ENCODE measurements at regions not wholly inside any gene's neighbourhood (a gene's known extent, or its start where the extent isn't known, plus 50 kb on each side); places are given as distances from the start of the nearest gene placed in this dataset.
"Not testable (repeated sequence)": the region's sequence is repeated elsewhere in the genome, so short reads cannot be mapped to it uniquely, and the experiment has no call there.

GRCh38 chr11:93608364-93608763, 53.1 kb upstream of the CEP295 start:
- intact Hi-C loops (cut with micrococcal nuclease) = no loop called here
- Histone ChIP-seq H3K27me3 (ENCODE audit: control insufficient read depth in 2 of 2, insufficient read depth in 2 of 2, low read length in 2 of 2) (no peaks in the 10 kb centered on the region), H3K4me1 (ENCODE audit: control insufficient read depth in 2 of 2, insufficient read depth in 2 of 2, low read length in 2 of 2) (no peaks in the 10 kb centered on the region), H3K4me3 (ENCODE audit: low read length) (no peak overlapping the region), H3K9me3 (ENCODE audit: control insufficient read depth in 2 of 3, low read length in 3 of 3) (no peaks in the 10 kb centered on the region), H3K27ac (ENCODE audit: low read depth, low read length) (no peak overlapping the region), H3K36me3 (ENCODE audit: control insufficient read depth in 2 of 3, insufficient read depth in 3 of 3, low read length in 3 of 3) (no peaks in the 10 kb centered on the region)
- Mint-ChIP-seq H3K4me3 (no peak overlapping the region), H3K27me3 (peaks cover 0 to 4% (median 2%) of the 10 kb centered on the region in 5 donors), H3K36me3 (no peaks in the 10 kb centered on the region), H3K27ac (no peak overlapping the region), H3K9me3 (peaks cover 0 to under 1% (median 0%) of the 10 kb centered on the region in 11 donors), H3K4me1 (peaks cover 0 to 3% (median 0%) of the 10 kb centered on the region in 7 donors)
- no peak for DNase-seq
- POLR2A ChIA-PET = no interaction called here
- CTCF ChIA-PET = no interaction called here
- ATAC-seq = peak; percentile 74

DNA sequence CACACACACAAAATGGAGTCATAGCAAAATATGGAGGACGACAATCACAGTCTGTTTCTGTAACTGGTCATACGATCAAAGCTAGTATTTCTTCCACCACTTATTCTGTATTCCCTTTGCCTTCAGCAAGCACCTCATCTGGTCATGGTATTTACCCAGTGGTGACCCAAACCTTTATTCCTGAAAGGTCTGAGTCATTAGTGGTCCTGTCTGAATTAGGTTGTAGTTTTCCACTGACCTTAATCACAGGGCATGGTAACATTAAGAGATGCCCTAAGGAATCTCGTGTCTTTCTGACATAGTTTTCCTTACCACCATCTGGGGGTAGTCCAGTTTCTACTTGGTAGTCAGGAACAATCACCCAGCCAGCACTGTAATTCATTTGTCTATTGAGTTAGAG, 54.8 kb upstream of the CEP295 start:
- Mint-ChIP-seq H3K36me3 (no peaks in the 10 kb centered on the region), H3K27ac (no peak overlapping the region), H3K4me1 (peaks cover 0 to 3% (median 0%) of the 10 kb centered on the region in 7 donors), H3K4me3 (no peak overlapping the region), H3K27me3 (peaks cover 0 to 9% (median 4%) of the 10 kb centered on the region in 5 donors), H3K9me3 (peaks cover 0 to 3% (median 0%) of the 10 kb centered on the region in 11 donors)
- H3K4me3 ChIP-seq (ENCODE audit: low read length) = no peak overlapping the region
- no peak overlapping the region for H3K27ac ChIP-seq (ENCODE audit: low read depth, low read length)
- CTCF ChIA-PET = no interaction called here
- H3K36me3 ChIP-seq (ENCODE audit: control insufficient read depth in 2 of 3, insufficient read depth in 3 of 3, low read length in 3 of 3) = no peaks in the 10 kb centered on the region
- H3K9me3 ChIP-seq (ENCODE audit: control insufficient read depth in 2 of 3, low read length in 3 of 3) = no peaks in the 10 kb centered on the region
- intact Hi-C loops (cut with micrococcal nuclease) = no loop called here
- ATAC-seq (no peak), DNase-seq (no peak)
- H3K4me1 ChIP-seq (ENCODE audit: control insufficient read depth in 2 of 2, insufficient read depth in 2 of 2, low read length in 2 of 2) = no peaks in the 10 kb centered on the region
- POLR2A ChIA-PET = no interaction called here
- H3K27me3 ChIP-seq (ENCODE audit: control insufficient read depth in 2 of 2, insufficient read depth in 2 of 2, low read length in 2 of 2) = no peaks in the 10 kb centered on the region

DNA sequence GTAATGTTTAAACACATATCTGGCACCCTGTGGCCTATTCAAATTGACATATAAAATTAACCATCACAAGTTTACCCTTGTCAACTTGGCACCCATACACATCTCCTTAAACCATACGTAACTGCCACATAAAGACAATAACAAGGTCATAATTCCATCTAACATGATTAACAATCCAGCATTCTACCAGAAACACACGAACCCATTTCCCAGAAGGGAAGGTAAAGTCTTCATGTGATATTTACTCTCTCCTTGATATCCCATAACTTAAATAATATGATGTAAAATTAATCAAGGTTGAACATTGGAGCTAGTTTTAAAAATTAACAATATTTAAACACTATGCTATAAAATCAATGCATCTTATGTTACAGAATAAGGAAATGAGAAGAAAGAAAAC, 55.2 kb upstream of the CEP295 start:
- intact Hi-C loops (cut with micrococcal nuclease) = no loop called here
- H3K27ac Mint-ChIP-seq = no peak overlapping the region
- no peak for ATAC-seq
- ChIA-PET POLR2A (no interaction called here), CTCF (no interaction called here)
- peaks cover 0 to 3% (median 0%) of the 10 kb centered on the region in 11 donors for H3K9me3 Mint-ChIP-seq
- DNase-seq = no peak
- Histone ChIP-seq H3K4me1 (ENCODE audit: control insufficient read depth in 2 of 2, insufficient read depth in 2 of 2, low read length in 2 of 2) (no peaks in the 10 kb centered on the region), H3K36me3 (ENCODE audit: control insufficient read depth in 2 of 3, insufficient read depth in 3 of 3, low read length in 3 of 3) (no peaks in the 10 kb centered on the region), H3K27me3 (ENCODE audit: control insufficient read depth in 2 of 2, insufficient read depth in 2 of 2, low read length in 2 of 2) (no peaks in the 10 kb centered on the region), H3K9me3 (ENCODE audit: control insufficient read depth in 2 of 3, low read length in 3 of 3) (no peaks in the 10 kb centered on the region), H3K4me3 (ENCODE audit: low read length) (no peak overlapping the region), H3K27ac (ENCODE audit: low read depth, low read length) (no peak overlapping the region)
- H3K4me3 Mint-ChIP-seq = no peak overlapping the region
- H3K4me1 Mint-ChIP-seq = peaks cover 0 to 3% (median 0%) of the 10 kb centered on the region in 7 donors
- no peaks in the 10 kb centered on the region for H3K36me3 Mint-ChIP-seq
- peaks cover 0 to 9% (median 4%) of the 10 kb centered on the region in 5 donors for H3K27me3 Mint-ChIP-seq

DNA sequence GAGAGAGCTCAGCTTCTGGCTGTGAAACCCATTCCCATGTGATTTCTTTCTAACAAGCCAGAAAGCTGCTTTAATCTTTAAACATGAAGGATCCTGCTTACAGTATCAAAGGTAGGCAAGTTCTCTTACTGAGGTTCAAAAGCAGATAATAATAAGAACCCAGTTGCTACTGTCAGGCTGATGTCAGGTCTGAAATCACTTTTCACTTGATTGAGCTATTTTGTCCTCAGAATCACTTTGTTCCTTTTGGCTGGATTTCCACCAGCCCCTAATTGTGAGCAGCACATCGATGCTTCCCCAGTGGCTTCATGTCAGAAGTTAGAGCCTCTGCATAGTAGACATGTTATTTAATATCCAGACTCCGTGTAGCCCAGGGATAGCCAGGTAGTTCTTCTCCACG, 55.8 kb upstream of the CEP295 start:
- no peak overlapping the region for H3K4me3 Mint-ChIP-seq
- H3K9me3 Mint-ChIP-seq = peaks cover 0 to 3% (median 0%) of the 10 kb centered on the region in 11 donors
- Histone ChIP-seq H3K4me1 (ENCODE audit: control insufficient read depth in 2 of 2, insufficient read depth in 2 of 2, low read length in 2 of 2) (no peaks in the 10 kb centered on the region), H3K4me3 (ENCODE audit: low read length) (no peak overlapping the region), H3K27ac (ENCODE audit: low read depth, low read length) (no peak overlapping the region), H3K9me3 (ENCODE audit: control insufficient read depth in 2 of 3, low read length in 3 of 3) (no peaks in the 10 kb centered on the region), H3K27me3 (ENCODE audit: control insufficient read depth in 2 of 2, insufficient read depth in 2 of 2, low read length in 2 of 2) (no peaks in the 10 kb centered on the region), H3K36me3 (ENCODE audit: control insufficient read depth in 2 of 3, insufficient read depth in 3 of 3, low read length in 3 of 3) (no peaks in the 10 kb centered on the region)
- intact Hi-C loops (cut with micrococcal nuclease) = no loop called here
- CTCF ChIA-PET = no interaction called here
- H3K36me3 Mint-ChIP-seq = no peaks in the 10 kb centered on the region
- no peak overlapping the region for H3K27ac Mint-ChIP-seq
- ATAC-seq (no peak), DNase-seq (no peak)
- peaks cover 0 to 3% (median 0%) of the 10 kb centered on the region in 7 donors for H3K4me1 Mint-ChIP-seq
- POLR2A ChIA-PET = no interaction called here
- H3K27me3 Mint-ChIP-seq = peaks cover 0 to 9% (median 5%) of the 10 kb centered on the region in 5 donors

GRCh38 chr11:93604008-93604660, 57.3 kb upstream of the CEP295 start:
- Mint-ChIP-seq H3K36me3 (no peaks in the 10 kb centered on the region), H3K4me1 (peaks cover 0 to 3% (median 0%) of the 10 kb centered on the region in 7 donors), H3K27me3 (peaks cover 0 to 13% (median 8%) of the 10 kb centered on the region in 5 donors), H3K4me3 (no peak overlapping the region), H3K27ac (no peak overlapping the region), H3K9me3 (peaks cover 0 to 3% (median 0%) of the 10 kb centered on the region in 11 donors)
- H3K27me3 ChIP-seq (ENCODE audit: control insufficient read depth in 2 of 2, insufficient read depth in 2 of 2, low read length in 2 of 2) = no peaks in the 10 kb centered on the region
- no peak overlapping the region for H3K4me3 ChIP-seq (ENCODE audit: low read length)
- ATAC-seq = peak; percentile 48
- POLR2A ChIA-PET = interaction anchor here (0.6 kb wide), 1 partner anchor 9 kb away, joined by 3 read pairs; no protein-coding TSS in a partner anchor
- intact Hi-C loops (cut with micrococcal nuclease) = no loop called here
- H3K9me3 ChIP-seq (ENCODE audit: control insufficient read depth in 2 of 3, low read length in 3 of 3) = no peaks in the 10 kb centered on the region
- CTCF ChIA-PET = no interaction called here
- no peaks in the 10 kb centered on the region for H3K4me1 ChIP-seq (ENCODE audit: control insufficient read depth in 2 of 2, insufficient read depth in 2 of 2, low read length in 2 of 2)
- no peak overlapping the region for H3K27ac ChIP-seq (ENCODE audit: low read depth, low read length)
- H3K36me3 ChIP-seq (ENCODE audit: control insufficient read depth in 2 of 3, insufficient read depth in 3 of 3, low read length in 3 of 3) = no peaks in the 10 kb centered on the region
- DNase-seq = no peak

DNA sequence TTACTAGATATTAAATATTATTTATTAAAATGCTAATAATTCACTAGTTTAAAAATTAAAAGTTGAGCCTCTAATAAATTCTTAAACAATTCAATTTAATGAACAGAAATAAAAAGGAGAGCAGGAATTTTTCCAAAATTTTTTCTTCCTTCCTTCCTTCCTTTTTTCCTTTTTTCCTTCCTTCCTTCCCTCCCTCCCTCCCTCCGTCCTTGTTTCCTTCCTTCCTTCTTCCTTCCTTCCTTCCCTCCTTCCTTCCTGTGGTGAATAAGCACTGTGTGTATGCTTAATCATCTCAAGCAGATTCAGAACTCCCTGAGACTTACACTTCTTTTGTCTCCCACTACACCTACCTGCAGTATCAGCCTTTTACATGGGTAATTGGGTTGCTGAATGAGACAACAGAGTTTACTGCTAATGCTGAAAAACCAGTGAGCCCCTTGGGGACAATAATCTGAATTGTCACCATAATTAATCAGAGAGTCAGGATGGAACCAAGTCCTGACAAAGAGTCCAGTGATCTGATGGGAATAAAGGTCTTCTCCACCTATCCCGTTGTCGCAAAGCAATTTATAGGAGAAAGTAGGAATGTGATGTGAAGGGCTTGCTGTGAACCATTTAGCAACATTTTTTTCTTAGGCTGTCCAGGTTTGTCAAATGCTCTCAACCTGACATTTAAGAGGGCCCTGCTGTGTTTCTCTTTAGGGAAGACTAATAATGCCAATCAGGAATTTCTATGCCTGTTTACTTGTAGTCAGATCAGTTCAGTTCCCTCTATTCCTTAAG, 58.1 kb upstream of the CEP295 start:
- H3K36me3 ChIP-seq (ENCODE audit: control insufficient read depth in 2 of 3, insufficient read depth in 3 of 3, low read length in 3 of 3) = no peaks in the 10 kb centered on the region
- no peak for ATAC-seq
- H3K27ac ChIP-seq (ENCODE audit: low read depth, low read length) = no peak overlapping the region
- no peaks in the 10 kb centered on the region for H3K4me1 ChIP-seq (ENCODE audit: control insufficient read depth in 2 of 2, insufficient read depth in 2 of 2, low read length in 2 of 2)
- Mint-ChIP-seq H3K27ac (no peak overlapping the region), H3K36me3 (no peaks in the 10 kb centered on the region), H3K27me3 (peaks cover 0 to 15% (median 8%) of the 10 kb centered on the region in 5 donors), H3K4me3 (no peak overlapping the region), H3K4me1 (peaks cover 0 to 3% (median 0%) of the 10 kb centered on the region in 7 donors), H3K9me3 (peaks cover 0 to 3% (median 0%) of the 10 kb centered on the region in 11 donors)
- H3K27me3 ChIP-seq (ENCODE audit: control insufficient read depth in 2 of 2, insufficient read depth in 2 of 2, low read length in 2 of 2) = no peaks in the 10 kb centered on the region
- H3K4me3 ChIP-seq (ENCODE audit: low read length) = no peak overlapping the region
- intact Hi-C loops (cut with micrococcal nuclease) = no loop called here
- no peak for DNase-seq
- H3K9me3 ChIP-seq (ENCODE audit: control insufficient read depth in 2 of 3, low read length in 3 of 3) = no peaks in the 10 kb centered on the region
- POLR2A ChIA-PET = no interaction called here
- CTCF ChIA-PET = no interaction called here

DNA sequence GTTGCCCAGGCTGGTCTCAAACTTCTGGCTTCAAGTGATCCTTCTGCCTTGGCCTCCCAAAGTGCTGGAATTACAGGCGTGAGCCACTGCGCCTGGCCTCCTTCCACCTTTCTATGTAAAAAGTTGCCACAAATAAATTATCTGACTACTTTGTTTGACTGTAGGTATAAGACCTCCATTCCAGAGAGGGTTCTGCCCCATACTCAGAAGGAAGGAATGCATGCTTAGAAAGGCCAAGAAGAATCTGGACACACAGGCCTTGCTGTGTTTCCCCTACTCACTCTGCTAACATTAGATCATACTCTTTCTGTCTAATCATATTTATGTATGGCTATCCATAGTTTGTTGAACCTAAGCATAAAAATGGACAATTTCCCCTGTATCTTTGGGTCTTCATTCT, 53.0 kb upstream of the SMCO4 start:
- intact Hi-C loops (cut with micrococcal nuclease); ATAC-seq; POLR2A ChIA-PET: not testable (repeated sequence)

More for the DNA sequence above, 53.0 kb upstream of the SMCO4 start:
- H3K27ac ChIP-seq (ENCODE audit: low read depth, low read length); CTCF ChIA-PET; H3K27me3 ChIP-seq (ENCODE audit: control insufficient read depth in 2 of 2, insufficient read depth in 2 of 2, low read length in 2 of 2); H3K9me3 ChIP-seq (ENCODE audit: control insufficient read depth in 2 of 3, low read length in 3 of 3); H3K4me1 Mint-ChIP-seq; DNase-seq; H3K4me3 ChIP-seq (ENCODE audit: low read length); H3K36me3 ChIP-seq (ENCODE audit: control insufficient read depth in 2 of 3, insufficient read depth in 3 of 3, low read length in 3 of 3); H3K36me3 Mint-ChIP-seq; H3K27ac Mint-ChIP-seq; H3K9me3 Mint-ChIP-seq; H3K4me3 Mint-ChIP-seq; H3K4me1 ChIP-seq (ENCODE audit: control insufficient read depth in 2 of 2, insufficient read depth in 2 of 2, low read length in 2 of 2): not testable (repeated sequence)
- peaks cover 0 to 12% (median 4%) of the 10 kb centered on the region in 5 donors for H3K27me3 Mint-ChIP-seq

Measured in naive thymus-derived CD4-positive, alpha-beta T cell (primary cell).